NCI-H2227 (cell line): ENCODE measurements at regions not wholly inside any gene's neighbourhood (a gene's known extent, or its start where the extent isn't known, plus 50 kb on each side); places are given as distances from the start of the nearest gene placed in this dataset.

Experiments used
- DNase-seq: peaks from one replicate; lab custom pipeline; 2025; ENCODE audit not compliant: unreplicated experiment; lab: John Stamatoyannopoulos, UW

GRCh38 chr11:91773090-91773489 lies 451.5 kb upstream of the FAT3 start:
- no peak for DNase-seq

- DNase-seq, result no peak
These were observed 452.7 kb upstream of the FAT3 start for GRCh38 chr11:91771961-91772360.

GRCh38 chr11:91768783-91769182 lies 455.8 kb upstream of the FAT3 start:
- no peak for DNase-seq

GRCh38 chr11:91763331-91763730 lies 461.3 kb upstream of the FAT3 start:
- DNase-seq, result no peak

GRCh38 chr11:91761406-91762025 lies 463.1 kb upstream of the FAT3 start:
- DNase-seq, result no peak

GRCh38 chr11:91756829-91757480 lies 467.7 kb upstream of the FAT3 start:
- DNase-seq, result no peak

GRCh38 chr11:91755951-91756707 lies 468.5 kb upstream of the FAT3 start:
- DNase-seq, result no peak

- no peak for DNase-seq
These were observed 469.1 kb upstream of the FAT3 start for GRCh38 chr11:91755526-91755925.

GRCh38 chr11:91749251-91749650 lies 475.4 kb upstream of the FAT3 start:
- DNase-seq, result no peak

- DNase-seq, result no peak
These were observed 482.5 kb upstream of the FAT3 start for GRCh38 chr11:91742155-91742554.

GRCh38 chr11:91731051-91731450 lies 493.6 kb upstream of the FAT3 start:
- DNase-seq, result no peak

GRCh38 chr11:91730620-91731019 lies 494.0 kb upstream of the FAT3 start:
- no peak for DNase-seq

GRCh38 chr11:91730057-91730456 lies 494.6 kb upstream of the FAT3 start:
- DNase-seq, result no peak

- DNase-seq, result no peak
These were observed 507.4 kb upstream of the FAT3 start for GRCh38 chr11:91717169-91717568.

- no peak for DNase-seq
These were observed 516.8 kb upstream of the FAT3 start for GRCh38 chr11:91707652-91708482.

GRCh38 chr11:91703042-91703441 lies 521.6 kb upstream of the FAT3 start:
- no peak for DNase-seq

- no peak for DNase-seq
These were observed 523.8 kb upstream of the FAT3 start for GRCh38 chr11:91700854-91701253.

- DNase-seq, result no peak
These were observed 525.8 kb upstream of the FAT3 start for GRCh38 chr11:91698845-91699244.

- DNase-seq, result no peak
These were observed 530.3 kb upstream of the FAT3 start for GRCh38 chr11:91694331-91694730.

GRCh38 chr11:91691872-91692271 lies 532.7 kb upstream of the FAT3 start:
- DNase-seq, result no peak

- no peak for DNase-seq
These were observed 535.9 kb upstream of the FAT3 start for GRCh38 chr11:91688672-91689071.
